NCI-H2227 (cell line): ENCODE measurements at regions not wholly inside any gene's neighbourhood (a gene's known extent, or its start where the extent isn't known, plus 50 kb on each side); places are given as distances from the start of the nearest gene placed in this dataset.
"Not testable (repeated sequence)": the region's sequence is repeated elsewhere in the genome, so short reads cannot be mapped to it uniquely, and the experiment has no call there.

Source experiments
- DNase-seq: peaks from one replicate; lab custom pipeline; 2025; ENCODE audit not compliant: unreplicated experiment; lab: John Stamatoyannopoulos, UW

- no peak for DNase-seq
Observed at GRCh38 chr7:93830141-93830925, 60.2 kb downstream of the TFPI2 start.

- DNase-seq, result no peak
Observed at GRCh38 chr7:93828260-93828659, 62.3 kb downstream of the TFPI2 start.

- no peak for DNase-seq
Observed at GRCh38 chr7:93823621-93824020, 66.9 kb downstream of the TFPI2 start.

- no peak for DNase-seq
Observed at GRCh38 chr7:93821463-93821862, 69.1 kb downstream of the TFPI2 start.

- no peak for DNase-seq
Observed at GRCh38 chr7:93819699-93820098, 70.9 kb downstream of the TFPI2 start.

GRCh38 chr7:93817526-93817925 lies 73.0 kb downstream of the TFPI2 start:
- DNase-seq, result no peak

- DNase-seq, result no peak
Observed at GRCh38 chr7:93817004-93817403, 73.5 kb downstream of the TFPI2 start.

- DNase-seq, result no peak
Observed at GRCh38 chr7:93813514-93813913, 77.0 kb downstream of the TFPI2 start.

- no peak for DNase-seq
Observed at GRCh38 chr7:93812061-93812460, 78.5 kb downstream of the TFPI2 start.

- no peak for DNase-seq
Observed at GRCh38 chr7:93811198-93811597, 79.4 kb downstream of the TFPI2 start.

GRCh38 chr7:93810561-93810960 lies 80.0 kb downstream of the TFPI2 start:
- DNase-seq, result no peak

GRCh38 chr7:93804726-93805125 lies 85.8 kb downstream of the TFPI2 start:
- no peak for DNase-seq

GRCh38 chr7:93799750-93800357 lies 90.7 kb downstream of the TFPI2 start:
- DNase-seq, result no peak

- not testable (repeated sequence) for DNase-seq
Observed at GRCh38 chr7:93793084-93793697, 97.4 kb downstream of the TFPI2 start.

GRCh38 chr7:93779115-93779514 lies 111.4 kb downstream of the TFPI2 start:
- DNase-seq, result no peak

GRCh38 chr7:93778384-93778783 lies 112.2 kb downstream of the TFPI2 start:
- no peak for DNase-seq

GRCh38 chr7:93773446-93773845 lies 117.1 kb downstream of the TFPI2 start:
- DNase-seq, result no peak

GRCh38 chr7:93765475-93765874 lies 125.1 kb downstream of the TFPI2 start:
- no peak for DNase-seq

- no peak for DNase-seq
Observed at GRCh38 chr7:93758631-93759030, 131.9 kb downstream of the TFPI2 start.

- no peak for DNase-seq
Observed at GRCh38 chr7:93757426-93757825, 133.1 kb downstream of the TFPI2 start.

GRCh38 chr7:93756890-93757289 lies 133.7 kb downstream of the TFPI2 start:
- DNase-seq, result no peak

GRCh38 chr7:93751421-93751820 lies 139.1 kb downstream of the TFPI2 start:
- DNase-seq, result no peak
